ENCODE measurements at regions not wholly inside any gene's neighbourhood (a gene's known extent, or its start where the extent isn't known, plus 50 kb on each side); places are given as distances from the start of the nearest gene placed in this dataset.
"Not testable (repeated sequence)": the region's sequence is repeated elsewhere in the genome, so short reads cannot be mapped to it uniquely, and the experiment has no call there.

GRCh38 chr5:166722939-166723338 lies 1568.5 kb upstream of the WWC1 start:
- no peaks in the 10 kb centered on the region for H3K4me1 Mint-ChIP-seq (ENCODE audit: low read depth)
- POLR2A ChIA-PET = no interaction called here
- H3K9me3 Mint-ChIP-seq (ENCODE audit: insufficient read depth) = peaks cover 5% of the 10 kb centered on the region
- no peak overlapping the region for H3K4me3 Mint-ChIP-seq
- H3K27ac Mint-ChIP-seq = no peak overlapping the region
- no peaks in the 10 kb centered on the region for H3K27me3 Mint-ChIP-seq (ENCODE audit: low read depth)
- CTCF ChIA-PET = no interaction called here
- no peak for ATAC-seq
- no peak for DNase-seq
- H3K36me3 Mint-ChIP-seq (ENCODE audit: low read depth) = no peaks in the 10 kb centered on the region

GRCh38 chr5:166724284-166724683 lies 1567.2 kb upstream of the WWC1 start:
- no peaks in the 10 kb centered on the region for H3K36me3 Mint-ChIP-seq (ENCODE audit: low read depth)
- no peak overlapping the region for H3K4me3 Mint-ChIP-seq
- DNase-seq = no peak
- H3K9me3 Mint-ChIP-seq (ENCODE audit: insufficient read depth) = peaks cover 5% of the 10 kb centered on the region
- ATAC-seq = no peak
- CTCF ChIA-PET = no interaction called here
- H3K27ac Mint-ChIP-seq = no peak overlapping the region
- no peaks in the 10 kb centered on the region for H3K4me1 Mint-ChIP-seq (ENCODE audit: low read depth)
- POLR2A ChIA-PET = no interaction called here
- no peaks in the 10 kb centered on the region for H3K27me3 Mint-ChIP-seq (ENCODE audit: low read depth)

GRCh38 chr5:166725593-166725992 lies 1565.9 kb upstream of the WWC1 start:
- DNase-seq (no peak), ATAC-seq (no peak)
- H3K4me3 Mint-ChIP-seq = no peak overlapping the region
- H3K36me3 Mint-ChIP-seq (ENCODE audit: low read depth) = no peaks in the 10 kb centered on the region
- H3K4me1 Mint-ChIP-seq (ENCODE audit: low read depth) = no peaks in the 10 kb centered on the region
- ChIA-PET POLR2A (no interaction called here), CTCF (no interaction called here)
- H3K27ac Mint-ChIP-seq = no peak overlapping the region
- no peaks in the 10 kb centered on the region for H3K27me3 Mint-ChIP-seq (ENCODE audit: low read depth)
- H3K9me3 Mint-ChIP-seq (ENCODE audit: insufficient read depth) = peaks cover 5% of the 10 kb centered on the region

GRCh38 chr5:166726406-166726805 lies 1565.0 kb upstream of the WWC1 start:
- no peaks in the 10 kb centered on the region for H3K36me3 Mint-ChIP-seq (ENCODE audit: low read depth)
- ChIA-PET CTCF (no interaction called here), POLR2A (no interaction called here)
- ATAC-seq (no peak), DNase-seq (no peak)
- no peak overlapping the region for H3K4me3 Mint-ChIP-seq
- H3K4me1 Mint-ChIP-seq (ENCODE audit: low read depth) = no peaks in the 10 kb centered on the region
- no peaks in the 10 kb centered on the region for H3K27me3 Mint-ChIP-seq (ENCODE audit: low read depth)
- no peaks in the 10 kb centered on the region for H3K9me3 Mint-ChIP-seq (ENCODE audit: insufficient read depth)
- H3K27ac Mint-ChIP-seq = no peak overlapping the region

- ATAC-seq; POLR2A ChIA-PET; CTCF ChIA-PET; H3K4me3 Mint-ChIP-seq; DNase-seq; H3K27ac Mint-ChIP-seq; H3K36me3 Mint-ChIP-seq (ENCODE audit: low read depth); H3K27me3 Mint-ChIP-seq (ENCODE audit: low read depth); H3K4me1 Mint-ChIP-seq (ENCODE audit: low read depth): not testable (repeated sequence)
- peaks cover 18% of the 10 kb centered on the region for H3K9me3 Mint-ChIP-seq (ENCODE audit: insufficient read depth)
Measured at GRCh38 chr5:166742951-166743350, 1548.5 kb upstream of the WWC1 start.

- Mint-ChIP-seq H3K4me3 (no peak overlapping the region), H3K27me3 (ENCODE audit: low read depth) (no peaks in the 10 kb centered on the region), H3K36me3 (ENCODE audit: low read depth) (no peaks in the 10 kb centered on the region), H3K27ac (no peak overlapping the region), H3K9me3 (ENCODE audit: insufficient read depth) (peaks cover 16% of the 10 kb centered on the region), H3K4me1 (ENCODE audit: low read depth) (no peaks in the 10 kb centered on the region)
- no peak for DNase-seq
- ChIA-PET CTCF (no interaction called here), POLR2A (no interaction called here)
- ATAC-seq = no peak
Measured at GRCh38 chr5:166746506-166746905, 1544.9 kb upstream of the WWC1 start.

GRCh38 chr5:166750376-166750775 lies 1541.1 kb upstream of the WWC1 start:
- CTCF ChIA-PET = no interaction called here
- DNase-seq (no peak), ATAC-seq (no peak)
- no peaks in the 10 kb centered on the region for H3K36me3 Mint-ChIP-seq (ENCODE audit: low read depth)
- no peaks in the 10 kb centered on the region for H3K4me1 Mint-ChIP-seq (ENCODE audit: low read depth)
- H3K4me3 Mint-ChIP-seq = no peak overlapping the region
- POLR2A ChIA-PET = interaction anchor here (0.6 kb wide), 1 partner anchor 151 kb away, joined by 5 read pairs; no protein-coding TSS in a partner anchor
- H3K27me3 Mint-ChIP-seq (ENCODE audit: low read depth) = no peaks in the 10 kb centered on the region
- H3K27ac Mint-ChIP-seq = no peak overlapping the region
- peaks cover 18% of the 10 kb centered on the region for H3K9me3 Mint-ChIP-seq (ENCODE audit: insufficient read depth)

- ATAC-seq = no peak
Measured at GRCh38 chr5:166758151-166758550, 1533.3 kb upstream of the WWC1 start.

GRCh38 chr5:166767858-166768257 lies 1523.6 kb upstream of the WWC1 start:
- Mint-ChIP-seq H3K4me3 (no peak overlapping the region), H3K27ac (no peak overlapping the region), H3K4me1 (ENCODE audit: low read depth) (no peaks in the 10 kb centered on the region), H3K27me3 (ENCODE audit: low read depth) (no peaks in the 10 kb centered on the region), H3K9me3 (ENCODE audit: insufficient read depth) (peaks cover 11% of the 10 kb centered on the region), H3K36me3 (ENCODE audit: low read depth) (no peaks in the 10 kb centered on the region)
- no peak for DNase-seq
- no peak for ATAC-seq
- ChIA-PET CTCF (no interaction called here), POLR2A (interaction anchor here (0.8 kb wide), 1 partner anchor 493 kb away, joined by 3 read pairs; no protein-coding TSS in a partner anchor)

More at GRCh38 chr5:166758151-166758550, 1533.3 kb upstream of the WWC1 start:
- Mint-ChIP-seq H3K4me3 (no peak overlapping the region), H3K27me3 (ENCODE audit: low read depth) (no peaks in the 10 kb centered on the region), H3K36me3 (ENCODE audit: low read depth) (no peaks in the 10 kb centered on the region), H3K9me3 (ENCODE audit: insufficient read depth) (peaks cover 10% of the 10 kb centered on the region), H3K4me1 (ENCODE audit: low read depth) (no peaks in the 10 kb centered on the region), H3K27ac (no peak overlapping the region)
- ChIA-PET CTCF (no interaction called here), POLR2A (no interaction called here)
- DNase-seq = no peak

- Mint-ChIP-seq H3K27me3 (ENCODE audit: low read depth) (no peaks in the 10 kb centered on the region), H3K36me3 (ENCODE audit: low read depth) (no peaks in the 10 kb centered on the region), H3K27ac (no peak overlapping the region), H3K9me3 (ENCODE audit: insufficient read depth) (peaks cover 11% of the 10 kb centered on the region), H3K4me1 (ENCODE audit: low read depth) (no peaks in the 10 kb centered on the region), H3K4me3 (no peak overlapping the region)
- ATAC-seq (no peak), DNase-seq (no peak)
- ChIA-PET CTCF (no interaction called here), POLR2A (interaction anchor here (0.8 kb wide), 1 partner anchor 492 kb away, joined by 3 read pairs; no protein-coding TSS in a partner anchor)
Measured at GRCh38 chr5:166768536-166768935, 1522.9 kb upstream of the WWC1 start.

GRCh38 chr5:166772770-166773169 lies 1518.7 kb upstream of the WWC1 start:
- Mint-ChIP-seq H3K4me3 (no peak overlapping the region), H3K27me3 (ENCODE audit: low read depth) (no peaks in the 10 kb centered on the region), H3K36me3 (ENCODE audit: low read depth) (no peaks in the 10 kb centered on the region), H3K4me1 (ENCODE audit: low read depth) (no peaks in the 10 kb centered on the region), H3K27ac (no peak overlapping the region), H3K9me3 (ENCODE audit: insufficient read depth) (peaks cover 11% of the 10 kb centered on the region)
- POLR2A ChIA-PET = no interaction called here
- no peak for ATAC-seq
- DNase-seq = no peak
- CTCF ChIA-PET = no interaction called here

- ATAC-seq = no peak
Measured at GRCh38 chr5:166781737-166782136, 1509.7 kb upstream of the WWC1 start.

GRCh38 chr5:166784545-166785078 lies 1506.8 kb upstream of the WWC1 start:
- Mint-ChIP-seq H3K9me3 (ENCODE audit: insufficient read depth) (peaks cover 17% of the 10 kb centered on the region), H3K4me1 (ENCODE audit: low read depth) (no peaks in the 10 kb centered on the region), H3K4me3 (no peak overlapping the region), H3K36me3 (ENCODE audit: low read depth) (no peaks in the 10 kb centered on the region), H3K27ac (no peak overlapping the region), H3K27me3 (ENCODE audit: low read depth) (no peaks in the 10 kb centered on the region)
- POLR2A ChIA-PET = no interaction called here
- no peak for DNase-seq
- ATAC-seq = no peak
- CTCF ChIA-PET = no interaction called here

More at GRCh38 chr5:166781737-166782136, 1509.7 kb upstream of the WWC1 start:
- H3K27ac Mint-ChIP-seq = no peak overlapping the region
- CTCF ChIA-PET = no interaction called here
- DNase-seq = no peak
- POLR2A ChIA-PET = no interaction called here
- H3K9me3 Mint-ChIP-seq (ENCODE audit: insufficient read depth) = peaks cover 14% of the 10 kb centered on the region
- no peak overlapping the region for H3K4me3 Mint-ChIP-seq
- no peaks in the 10 kb centered on the region for H3K36me3 Mint-ChIP-seq (ENCODE audit: low read depth)
- no peaks in the 10 kb centered on the region for H3K4me1 Mint-ChIP-seq (ENCODE audit: low read depth)
- no peaks in the 10 kb centered on the region for H3K27me3 Mint-ChIP-seq (ENCODE audit: low read depth)

Data from activated CD8-positive, alpha-beta T cell treated with anti-CD3 and anti-CD28 coated beads, Interleukin-2, amount 10 ng/mL, durations not matched to agents 7 days and 5 days (primary cell).